H9 (cell line): ENCODE measurements at regions not wholly inside any gene's neighbourhood (a gene's known extent, or its start where the extent isn't known, plus 50 kb on each side); places are given as distances from the start of the nearest gene placed in this dataset.

ENCODE experiments used
- DNase-seq: peaks from one replicate; pipeline ENCODE4 v3.0.0-alpha.2; 2017
- H2AFZ ChIP-seq: one replicate; pipeline ENCODE4 v1.6.1; 2013; ENCODE audit warnings: mild to moderate bottlenecking, low read length, control low read depth, moderate library complexity
- H2AK5ac ChIP-seq: 2 replicates; pipeline ENCODE4 v1.6.1; 2013; ENCODE audit warnings: low read length, control low read depth, mixed read lengths; ENCODE audit not compliant: insufficient read length
- H2BK120ac ChIP-seq: one replicate; pipeline ENCODE4 v1.6.1; 2013; ENCODE audit warnings: low read depth, mild to moderate bottlenecking, low read length, control low read depth, inconsistent platforms; ENCODE audit not compliant: poor library complexity, severe bottlenecking
- H2BK12ac ChIP-seq: 2 replicates; pipeline ENCODE4 v1.6.1; 2013; ENCODE audit warnings: low read length, control low read depth, mixed read lengths, low read depth; ENCODE audit not compliant: insufficient read length
- H2BK15ac ChIP-seq: 2 replicates; pipeline ENCODE4 v1.6.1; 2013; ENCODE audit warnings: low read depth, low read length, control low read depth
- H2BK20ac ChIP-seq: one replicate; pipeline ENCODE4 v1.6.1; 2013; ENCODE audit warnings: low read depth, mild to moderate bottlenecking, low read length, control low read depth, inconsistent platforms; ENCODE audit not compliant: poor library complexity, severe bottlenecking
- H2BK5ac ChIP-seq: 2 replicates; pipeline ENCODE4 v1.6.1; 2013; ENCODE audit warnings: low read length, control low read depth, mixed read lengths; ENCODE audit not compliant: insufficient read length
- H3K14ac ChIP-seq: 2 replicates; pipeline ENCODE4 v1.6.1; 2013; ENCODE audit warnings: low read length, control low read depth; ENCODE audit not compliant: insufficient read depth
- H3K18ac ChIP-seq: 2 replicates; pipeline ENCODE4 v1.6.1; 2013; ENCODE audit warnings: low read depth, mild to moderate bottlenecking, mixed read lengths, low read length, control low read depth; ENCODE audit not compliant: insufficient read length
- H3K23ac ChIP-seq: 2 replicates; pipeline ENCODE4 v1.6.1; 2013; ENCODE audit warnings: low read length, control low read depth, mixed read lengths, low read depth; ENCODE audit not compliant: insufficient read length
- H3K23me2 ChIP-seq: 2 replicates; pipeline ENCODE4 v1.6.1; 2013; ENCODE audit warnings: low read depth, mild to moderate bottlenecking, mixed read lengths, low read length, control low read depth; ENCODE audit not compliant: insufficient read length, poor library complexity, severe bottlenecking
- H3K27ac ChIP-seq: 2 replicates; pipeline ENCODE4 v1.5.1; 2013; ENCODE audit warnings: low read length, control low read depth, mixed read lengths, low read depth; ENCODE audit not compliant: insufficient read length
- H3K27me3 ChIP-seq: 2 replicates; pipeline ENCODE4 v1.6.1; 2013; ENCODE audit warnings: low read length, control low read depth, inconsistent platforms; ENCODE audit not compliant: insufficient read depth
- H3K4ac ChIP-seq: 2 replicates; pipeline ENCODE4 v1.6.1; 2013; ENCODE audit warnings: low read depth, mild to moderate bottlenecking, control low read depth, inconsistent platforms, low read length, moderate library complexity
- H3K4me1 ChIP-seq: 2 replicates; pipeline ENCODE4 v1.6.1; 2013; ENCODE audit warnings: low read length, control low read depth, inconsistent platforms; ENCODE audit not compliant: insufficient read depth
- H3K4me2 ChIP-seq: 2 replicates; pipeline ENCODE4 v1.6.1; 2013; ENCODE audit warnings: low read length, control low read depth, mixed read lengths; ENCODE audit not compliant: insufficient read length, insufficient read depth
- H3K56ac ChIP-seq: 2 replicates; pipeline ENCODE4 v1.6.1; 2013; ENCODE audit warnings: low read depth, mild to moderate bottlenecking, mixed read lengths, low read length, control low read depth; ENCODE audit not compliant: insufficient read length
- H3K79me1 ChIP-seq: 2 replicates; pipeline ENCODE4 v1.6.1; 2013; ENCODE audit warnings: low read depth, mild to moderate bottlenecking, moderate library complexity, low read length, control low read depth, inconsistent platforms; ENCODE audit not compliant: insufficient read depth, poor library complexity, severe bottlenecking
- H3K79me2 ChIP-seq: 2 replicates; pipeline ENCODE4 v1.6.1; 2013; ENCODE audit warnings: low read length, control low read depth, inconsistent platforms; ENCODE audit not compliant: insufficient read depth
- H3K9ac ChIP-seq: 2 replicates; pipeline ENCODE4 v1.6.1; 2013; ENCODE audit warnings: low read length, control low read depth, mixed read lengths; ENCODE audit not compliant: insufficient read length; ENCODE audit errors: extremely low read depth
- H3K9me3 ChIP-seq: one replicate; pipeline ENCODE4 v1.6.1; 2013; ENCODE audit warnings: low read depth, low read length, inconsistent platforms; ENCODE audit not compliant: control insufficient read depth
- H3T11ph ChIP-seq: one replicate; pipeline ENCODE4 v1.6.1; 2013; ENCODE audit warnings: mild to moderate bottlenecking, low read length, control low read depth, inconsistent platforms
- H4K20me1 ChIP-seq: one replicate; pipeline ENCODE4 v1.6.1; 2013; ENCODE audit not compliant: control insufficient read depth, insufficient read length, insufficient read depth
- H4K5ac ChIP-seq: 2 replicates; pipeline ENCODE4 v1.6.1; 2013; ENCODE audit warnings: low read depth, mild to moderate bottlenecking, mixed read lengths, low read length, control low read depth; ENCODE audit not compliant: insufficient read length
- H4K8ac ChIP-seq: replicated peaks from 2 replicates; pipeline ENCODE4 v1.6.1; 2013; ENCODE audit warnings: low read length, control low read depth, mixed read lengths, low read depth; ENCODE audit not compliant: insufficient read length
- H4K91ac ChIP-seq: 2 replicates; pipeline ENCODE4 v1.6.1; 2013; ENCODE audit warnings: low read depth, mild to moderate bottlenecking, moderate library complexity, mixed read lengths, low read length, control low read depth; ENCODE audit not compliant: insufficient read length
- H3K27ac Mint-ChIP-seq, 3 experiments: 2 replicates in 2 of 3; 3 replicates in 1 of 3; pipeline ENCODE4 v1.8.0; 2020 to 2021; ENCODE audit warnings: mixed read lengths in 3 of 3, mild to moderate bottlenecking in 1 of 3, moderate library complexity in 1 of 3
- H3K27me3 Mint-ChIP-seq: 2 replicates; pipeline ENCODE4 v1.8.0; 2021; ENCODE audit warnings: low read depth, mild to moderate bottlenecking, moderate library complexity, mixed read lengths
- H3K36me3 Mint-ChIP-seq, 3 experiments: 2 replicates in 2 of 3; 3 replicates in 1 of 3; pipeline ENCODE4 v1.8.0; 2020 to 2021; ENCODE audit warnings: low read depth in 3 of 3, mixed read lengths in 3 of 3; ENCODE audit not compliant: insufficient read depth in 1 of 3
- H3K4me1 Mint-ChIP-seq, 2 experiments: 2 replicates each; pipeline ENCODE4 v1.8.0; 2020; ENCODE audit warnings: mixed read lengths in 2 of 2
- H3K4me3 Mint-ChIP-seq, 2 experiments: 2 replicates in 1 of 2; 3 replicates in 1 of 2; pipeline ENCODE4 v1.8.0; 2020 to 2021; ENCODE audit warnings: mild to moderate bottlenecking in 2 of 2, mixed read lengths in 2 of 2, moderate library complexity in 1 of 2
- H3K9me3 Mint-ChIP-seq, 2 experiments: 2 replicates in 1 of 2; 3 replicates in 1 of 2; pipeline ENCODE4 v1.8.0; 2020; ENCODE audit warnings: mild to moderate bottlenecking in 2 of 2, mixed read lengths in 2 of 2, moderate library complexity in 1 of 2
- WGBS: extraction: QIAGEN DNeasy Blood & Tissue Kit; methylation state at CpG from one replicate; pipeline ENCODE4 v1.1.7; 2013; ENCODE audit warnings: missing lambda C conversion rate, low lambda C conversion rate, mixed read lengths; ENCODE audit not compliant: insufficient read length; ENCODE audit errors: extremely low coverage; 5-methylcytosine and 5-hydroxymethylcytosine counted together
- TF ChIP-seq, protein P1 (sequence below): fragments of 200-600 bp; sonication (generic); conservative IDR thresholded peaks from 3 replicates; pipeline ENCODE4 v1.8.0; 2021; ENCODE audit warnings: antibody characterized with exemption, mild to moderate bottlenecking

DNA sequence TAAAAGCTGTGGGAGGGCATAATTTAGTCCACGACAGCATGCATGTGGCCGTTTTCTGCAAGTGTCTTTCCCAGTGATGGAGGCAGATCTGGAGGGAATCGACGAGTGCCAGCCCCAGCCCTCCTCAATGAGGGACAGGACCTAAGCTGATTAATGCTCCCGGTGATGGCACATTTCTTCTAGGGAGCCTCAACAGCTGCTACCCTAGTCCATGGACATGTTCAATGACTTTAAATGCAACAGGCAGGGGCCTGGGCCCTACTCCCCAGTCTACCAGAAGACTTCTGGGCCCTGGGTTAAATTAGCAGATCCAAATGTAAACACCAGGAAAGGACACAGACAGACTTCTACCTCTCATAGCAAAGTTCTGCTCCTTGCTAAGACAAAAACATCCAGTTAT, 155.1 kb downstream of the ACTR3 start:
- Histone ChIP-seq H3T11ph (no peak overlapping the region), H4K8ac (no peak overlapping the region), H3K4me1 (no peaks in the 10 kb centered on the region), H2AFZ (no peak overlapping the region), H3K23ac (no peak overlapping the region), H3K14ac (no peak overlapping the region), H4K5ac (no peak overlapping the region), H2BK120ac (no peak overlapping the region), H2BK5ac (no peak overlapping the region), H3K79me2 (no peaks in the 10 kb centered on the region), H3K9ac (no peak overlapping the region), H3K9me3 (no peaks in the 10 kb centered on the region), H3K4me2 (no peak overlapping the region), H4K20me1 (no peaks in the 10 kb centered on the region), H3K23me2 (no peaks in the 10 kb centered on the region), H3K27ac (no peak overlapping the region), H3K27me3 (no peaks in the 10 kb centered on the region), H3K4ac (no peak overlapping the region), H3K56ac (no peak overlapping the region), H2AK5ac (no peak overlapping the region), H3K18ac (no peak overlapping the region), H2BK12ac (no peak overlapping the region), H2BK15ac (no peak overlapping the region), H3K79me1 (no peaks in the 10 kb centered on the region), H4K91ac (no peak overlapping the region), H2BK20ac (no peak overlapping the region)
- no peak overlapping the region for H3K4me3 Mint-ChIP-seq
- no peak for DNase-seq
- no peaks in the 10 kb centered on the region for H3K9me3 Mint-ChIP-seq
- no peak overlapping the region for H3K27ac Mint-ChIP-seq
- no peaks in the 10 kb centered on the region; a peak in 1 of 7 replicates for H3K36me3 Mint-ChIP-seq
- no peaks in the 10 kb centered on the region for H3K27me3 Mint-ChIP-seq
- WGBS: no CpG with 5 or more reads among the region's 5 CpGs
- H3K4me1 Mint-ChIP-seq: 0 out of 4 replicates have a peak, but pooled peaks cover 0 to 4% of the 10 kb centered on the region in 2 experiments
- TF ChIP-seq, protein P1, sequence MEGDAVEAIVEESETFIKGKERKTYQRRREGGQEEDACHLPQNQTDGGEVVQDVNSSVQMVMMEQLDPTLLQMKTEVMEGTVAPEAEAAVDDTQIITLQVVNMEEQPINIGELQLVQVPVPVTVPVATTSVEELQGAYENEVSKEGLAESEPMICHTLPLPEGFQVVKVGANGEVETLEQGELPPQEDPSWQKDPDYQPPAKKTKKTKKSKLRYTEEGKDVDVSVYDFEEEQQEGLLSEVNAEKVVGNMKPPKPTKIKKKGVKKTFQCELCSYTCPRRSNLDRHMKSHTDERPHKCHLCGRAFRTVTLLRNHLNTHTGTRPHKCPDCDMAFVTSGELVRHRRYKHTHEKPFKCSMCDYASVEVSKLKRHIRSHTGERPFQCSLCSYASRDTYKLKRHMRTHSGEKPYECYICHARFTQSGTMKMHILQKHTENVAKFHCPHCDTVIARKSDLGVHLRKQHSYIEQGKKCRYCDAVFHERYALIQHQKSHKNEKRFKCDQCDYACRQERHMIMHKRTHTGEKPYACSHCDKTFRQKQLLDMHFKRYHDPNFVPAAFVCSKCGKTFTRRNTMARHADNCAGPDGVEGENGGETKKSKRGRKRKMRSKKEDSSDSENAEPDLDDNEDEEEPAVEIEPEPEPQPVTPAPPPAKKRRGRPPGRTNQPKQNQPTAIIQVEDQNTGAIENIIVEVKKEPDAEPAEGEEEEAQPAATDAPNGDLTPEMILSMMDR: no peak
